Astrocyte (in vitro differentiated cells and primary cell): ENCODE measurements at regions not wholly inside any gene's neighbourhood (a gene's known extent, or its start where the extent isn't known, plus 50 kb on each side); places are given as distances from the start of the nearest gene placed in this dataset.
"Not testable (repeated sequence)": the region's sequence is repeated elsewhere in the genome, so short reads cannot be mapped to it uniquely, and the experiment has no call there.

Source experiments
- DNase-seq: peaks from one replicate; pipeline ENCODE4 v3.0.0-alpha.2; 2010; ENCODE audit warnings: low read depth
- FAIRE-seq: peaks from 2 replicates; lab custom pipeline; 2011; peaks lifted over from hg19 to GRCh38; lab: Jason Lieb, UNC
- H2AFZ ChIP-seq: 2 replicates; pipeline ENCODE4 v1.6.0; 2012; ENCODE audit warnings: low read depth, low read length, inconsistent platforms
- H3K27ac ChIP-seq: 2 replicates; pipeline ENCODE4 v1.5.1; 2011; ENCODE audit warnings: low read depth, low read length, inconsistent platforms
- H3K27me3 ChIP-seq: 2 replicates; pipeline ENCODE4 v1.6.0; 2011; ENCODE audit warnings: low read length, inconsistent platforms; ENCODE audit not compliant: insufficient read depth
- H3K36me3 ChIP-seq: 2 replicates; pipeline ENCODE4 v1.5.1; 2011; ENCODE audit warnings: low read length, inconsistent platforms; ENCODE audit not compliant: insufficient read depth
- H3K4me1 ChIP-seq: 2 replicates; pipeline ENCODE4 v1.5.1; 2011; ENCODE audit warnings: low read length, inconsistent platforms; ENCODE audit not compliant: insufficient read depth
- H3K4me2 ChIP-seq: 2 replicates; pipeline ENCODE4 v1.6.0; 2012; ENCODE audit warnings: low read length, inconsistent platforms
- H3K4me3 ChIP-seq: 2 replicates; pipeline ENCODE4 v1.5.1; 2011; ENCODE audit warnings: low read depth, mild to moderate bottlenecking, low read length, inconsistent platforms; ENCODE audit not compliant: insufficient read depth
- H3K79me2 ChIP-seq: 2 replicates; pipeline ENCODE4 v1.6.0; 2012; ENCODE audit warnings: mild to moderate bottlenecking, low read length, inconsistent platforms; ENCODE audit not compliant: insufficient read depth
- H3K9ac ChIP-seq: 2 replicates; pipeline ENCODE4 v1.6.0; 2012; ENCODE audit warnings: mild to moderate bottlenecking, low read length, inconsistent platforms
- H3K9me3 ChIP-seq: 2 replicates; pipeline ENCODE4 v1.5.1; 2012; ENCODE audit warnings: low read depth, mild to moderate bottlenecking, low read length, inconsistent platforms; ENCODE audit not compliant: insufficient read depth
- H4K20me1 ChIP-seq: 2 replicates; pipeline ENCODE4 v1.6.0; 2012; ENCODE audit warnings: low read length, inconsistent platforms; ENCODE audit not compliant: insufficient read depth
- H3K27ac Mint-ChIP-seq: one replicate; pipeline ENCODE4 v1.8.0; 2021; ENCODE audit warnings: mild to moderate bottlenecking, mixed read lengths; ENCODE audit not compliant: unreplicated experiment
- H3K27me3 Mint-ChIP-seq: one replicate; pipeline ENCODE4 v1.8.0; 2021; ENCODE audit warnings: low read depth, mixed read lengths; ENCODE audit not compliant: unreplicated experiment
- H3K36me3 Mint-ChIP-seq: one replicate; pipeline ENCODE4 v1.8.0; 2021; ENCODE audit warnings: low read depth, mixed read lengths; ENCODE audit not compliant: unreplicated experiment
- H3K4me1 Mint-ChIP-seq: one replicate; pipeline ENCODE4 v1.8.0; 2021; ENCODE audit warnings: low read depth, mixed read lengths; ENCODE audit not compliant: unreplicated experiment
- H3K4me3 Mint-ChIP-seq: one replicate; pipeline ENCODE4 v1.8.0; 2021; ENCODE audit warnings: mild to moderate bottlenecking, moderate library complexity, mixed read lengths; ENCODE audit not compliant: unreplicated experiment
- H3K9me3 Mint-ChIP-seq: one replicate; pipeline ENCODE4 v1.8.0; 2021; ENCODE audit warnings: mild to moderate bottlenecking, mixed read lengths; ENCODE audit not compliant: unreplicated experiment
- EZH2 ChIP-seq: IDR thresholded peaks from 2 replicates; pipeline ENCODE4 v1.6.1; 2012; ENCODE audit warnings: mild to moderate bottlenecking, low read length, inconsistent platforms; ENCODE audit not compliant: insufficient read depth
- TF ChIP-seq, protein P1 (sequence below): IDR thresholded peaks from 2 replicates; pipeline ENCODE4 v1.5.1; 2011; ENCODE audit warnings: low read depth, mild to moderate bottlenecking, inconsistent platforms, low read length, moderate library complexity; ENCODE audit not compliant: insufficient read depth

DNA sequence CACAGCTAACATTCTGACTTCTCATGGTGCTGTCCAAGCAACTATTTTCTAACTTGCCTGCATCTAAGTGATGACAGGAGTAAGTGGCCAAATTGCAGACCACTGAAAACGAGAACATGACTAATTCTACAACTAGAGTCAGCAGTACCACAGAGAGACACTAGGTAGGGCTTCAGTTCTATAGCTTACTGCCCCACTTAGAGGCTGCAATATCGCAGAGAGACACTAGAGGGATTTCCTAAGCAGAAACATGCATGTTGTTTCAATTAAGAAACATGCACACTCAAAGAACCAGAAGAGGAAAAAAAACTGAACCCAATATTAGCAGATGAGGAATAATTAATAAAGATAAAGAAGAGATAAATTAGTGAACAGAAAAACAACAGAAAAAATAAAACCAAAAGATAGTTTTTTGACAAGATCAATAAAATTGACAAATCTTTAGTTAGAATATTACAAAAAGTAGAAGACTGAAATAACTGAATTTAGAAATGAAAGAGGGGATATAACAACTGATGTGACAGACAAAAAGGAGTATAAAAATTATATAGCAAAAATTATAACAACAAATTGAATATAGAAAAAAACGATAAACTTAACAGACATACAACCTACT is 100.8 kb downstream of the SPIN4 start:
- Mint-ChIP-seq H3K4me3 (no peak overlapping the region), H3K27me3 (no peaks in the 10 kb centered on the region), H3K4me1 (peaks cover 2% of the 10 kb centered on the region), H3K27ac (no peak overlapping the region), H3K9me3 (no peaks in the 10 kb centered on the region), H3K36me3 (no peaks in the 10 kb centered on the region)
- no peaks in the 10 kb centered on the region for H3K79me2 ChIP-seq
- no peaks in the 10 kb centered on the region for H3K9me3 ChIP-seq
- H3K4me2 ChIP-seq: no peak overlapping the region
- no peaks in the 10 kb centered on the region for H3K36me3 ChIP-seq
- no peak overlapping the region for H2AFZ ChIP-seq
- peak; percentile 64 for DNase-seq
- no peak overlapping the region for H3K27ac ChIP-seq
- TF ChIP-seq, protein P1, sequence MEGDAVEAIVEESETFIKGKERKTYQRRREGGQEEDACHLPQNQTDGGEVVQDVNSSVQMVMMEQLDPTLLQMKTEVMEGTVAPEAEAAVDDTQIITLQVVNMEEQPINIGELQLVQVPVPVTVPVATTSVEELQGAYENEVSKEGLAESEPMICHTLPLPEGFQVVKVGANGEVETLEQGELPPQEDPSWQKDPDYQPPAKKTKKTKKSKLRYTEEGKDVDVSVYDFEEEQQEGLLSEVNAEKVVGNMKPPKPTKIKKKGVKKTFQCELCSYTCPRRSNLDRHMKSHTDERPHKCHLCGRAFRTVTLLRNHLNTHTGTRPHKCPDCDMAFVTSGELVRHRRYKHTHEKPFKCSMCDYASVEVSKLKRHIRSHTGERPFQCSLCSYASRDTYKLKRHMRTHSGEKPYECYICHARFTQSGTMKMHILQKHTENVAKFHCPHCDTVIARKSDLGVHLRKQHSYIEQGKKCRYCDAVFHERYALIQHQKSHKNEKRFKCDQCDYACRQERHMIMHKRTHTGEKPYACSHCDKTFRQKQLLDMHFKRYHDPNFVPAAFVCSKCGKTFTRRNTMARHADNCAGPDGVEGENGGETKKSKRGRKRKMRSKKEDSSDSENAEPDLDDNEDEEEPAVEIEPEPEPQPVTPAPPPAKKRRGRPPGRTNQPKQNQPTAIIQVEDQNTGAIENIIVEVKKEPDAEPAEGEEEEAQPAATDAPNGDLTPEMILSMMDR: peak; percentile 63
- no peak for TF ChIP-seq EZH2
- no peaks in the 10 kb centered on the region for H3K4me1 ChIP-seq
- peak; percentile 98 for FAIRE-seq
- no peaks in the 10 kb centered on the region for H3K27me3 ChIP-seq
- H3K9ac ChIP-seq: no peak overlapping the region
- no peak overlapping the region for H3K4me3 ChIP-seq
- H4K20me1 ChIP-seq: no peaks in the 10 kb centered on the region

DNA sequence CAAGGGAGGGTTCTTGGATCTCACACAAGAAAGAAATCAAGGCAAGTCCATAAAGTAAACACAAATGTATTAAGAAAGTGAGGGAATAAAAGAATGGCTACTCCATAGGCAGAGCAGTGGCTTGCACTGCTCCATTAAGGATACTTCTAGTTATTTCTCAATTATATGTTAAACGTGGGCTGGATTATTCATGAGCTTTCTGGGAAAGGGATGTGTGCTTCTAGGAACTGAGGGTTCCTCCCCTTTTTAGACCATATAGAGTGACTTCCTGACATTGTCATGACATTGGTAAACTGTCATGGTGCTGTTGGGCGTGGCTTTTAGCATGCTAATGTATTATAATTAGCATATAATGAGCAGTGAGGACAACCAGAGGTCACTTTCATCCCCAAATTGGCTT is 108.4 kb downstream of the SPIN4 start:
- not testable (repeated sequence) for H3K27ac ChIP-seq, H2AFZ ChIP-seq, H3K4me2 ChIP-seq, H3K27me3 Mint-ChIP-seq, DNase-seq, H3K4me3 ChIP-seq, H3K4me1 Mint-ChIP-seq, H4K20me1 ChIP-seq, H3K9me3 Mint-ChIP-seq, H3K36me3 ChIP-seq, H3K36me3 Mint-ChIP-seq, H3K9ac ChIP-seq, H3K27ac Mint-ChIP-seq, H3K4me3 Mint-ChIP-seq, H3K9me3 ChIP-seq, H3K79me2 ChIP-seq, H3K4me1 ChIP-seq, H3K27me3 ChIP-seq
- FAIRE-seq: peak; percentile 49

DNA sequence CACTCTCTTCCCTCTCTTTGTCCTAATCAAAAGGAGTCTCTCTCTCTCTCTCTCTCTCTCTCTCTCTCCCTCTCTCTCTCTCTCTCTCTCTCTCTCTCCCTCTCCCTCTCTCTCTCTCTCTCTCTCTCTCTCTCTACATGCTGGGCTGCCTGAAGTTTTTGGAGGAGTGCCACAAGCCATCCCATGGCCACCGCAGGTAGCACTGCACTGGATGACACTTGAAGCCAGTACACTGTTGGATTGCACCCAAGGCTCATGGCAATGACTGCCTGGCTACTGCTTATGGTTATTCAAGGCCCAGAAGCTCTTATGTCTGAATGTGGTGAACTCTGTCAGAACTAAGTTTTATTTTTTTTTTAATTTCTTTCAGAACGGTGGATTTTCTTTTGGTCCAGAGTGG is 115.2 kb downstream of the SPIN4 start:
- not testable (repeated sequence) for H3K4me3 ChIP-seq, H3K4me3 Mint-ChIP-seq, H3K9ac ChIP-seq, H2AFZ ChIP-seq, H4K20me1 ChIP-seq, H3K27me3 ChIP-seq, H3K36me3 ChIP-seq, H3K4me1 ChIP-seq, H3K36me3 Mint-ChIP-seq, H3K9me3 ChIP-seq, H3K27ac Mint-ChIP-seq, H3K79me2 ChIP-seq, H3K9me3 Mint-ChIP-seq, H3K27me3 Mint-ChIP-seq, H3K4me2 ChIP-seq, FAIRE-seq, DNase-seq, H3K27ac ChIP-seq, H3K4me1 Mint-ChIP-seq

DNA sequence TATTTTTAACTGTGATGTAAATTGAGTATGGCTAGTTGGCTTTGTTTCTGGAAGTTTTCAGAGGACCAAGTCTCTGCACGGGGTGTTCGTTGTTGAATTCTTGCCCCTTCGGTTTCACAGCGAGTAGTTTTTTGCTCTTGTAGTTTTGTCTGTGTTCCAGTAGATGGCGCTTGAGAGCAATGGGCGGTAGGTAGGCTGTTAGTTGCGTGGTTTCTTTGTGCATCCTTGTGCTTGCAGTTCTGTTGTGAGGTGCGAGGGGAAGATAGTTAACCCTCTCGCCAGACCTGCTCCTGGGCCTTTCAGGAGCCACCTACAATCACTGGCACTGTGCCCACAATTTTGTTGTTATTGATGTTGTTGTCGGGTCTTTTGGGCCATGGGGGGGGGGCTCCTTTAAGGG is 118.1 kb downstream of the SPIN4 start:
- not testable (repeated sequence) for H3K9me3 Mint-ChIP-seq, H3K27ac Mint-ChIP-seq, H3K36me3 ChIP-seq, H2AFZ ChIP-seq, H3K27ac ChIP-seq, H3K27me3 Mint-ChIP-seq, DNase-seq, H3K4me3 Mint-ChIP-seq, H3K36me3 Mint-ChIP-seq, H4K20me1 ChIP-seq, H3K4me2 ChIP-seq, H3K4me1 Mint-ChIP-seq, H3K79me2 ChIP-seq, H3K4me1 ChIP-seq, H3K9me3 ChIP-seq, H3K4me3 ChIP-seq, H3K27me3 ChIP-seq, H3K9ac ChIP-seq
- peak; percentile 97 for FAIRE-seq

DNA sequence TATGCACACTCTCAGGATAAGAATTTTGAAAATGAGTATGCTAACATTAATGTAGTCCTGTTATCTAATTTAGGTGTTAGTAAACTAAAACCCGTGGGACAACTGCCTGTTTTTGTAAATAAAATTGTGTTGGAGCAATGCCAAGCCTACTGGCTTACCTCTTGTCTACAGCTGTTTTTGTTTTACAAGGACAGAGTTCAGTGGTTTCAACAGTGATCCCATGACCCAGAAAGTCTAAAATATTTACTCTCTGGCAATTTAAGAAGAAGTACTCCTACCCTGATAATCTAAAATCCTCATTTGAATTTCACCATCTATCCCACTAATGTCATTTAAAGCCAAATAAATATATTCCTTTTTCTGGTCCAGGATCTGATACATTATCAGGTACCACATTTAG is 132.9 kb downstream of the SPIN4 start:
- not testable (repeated sequence) for H3K4me2 ChIP-seq, H3K4me3 Mint-ChIP-seq, H3K36me3 Mint-ChIP-seq, H3K27me3 Mint-ChIP-seq, DNase-seq, H3K79me2 ChIP-seq, H3K4me1 Mint-ChIP-seq, H3K4me1 ChIP-seq, H3K4me3 ChIP-seq, H2AFZ ChIP-seq, H3K9ac ChIP-seq, H4K20me1 ChIP-seq, H3K9me3 Mint-ChIP-seq, H3K27ac ChIP-seq, H3K9me3 ChIP-seq, H3K27me3 ChIP-seq, H3K27ac Mint-ChIP-seq, H3K36me3 ChIP-seq
- peak; percentile 9 for FAIRE-seq
